HEK293T (cell line): ENCODE measurements at regions not wholly inside any gene's neighbourhood (a gene's known extent, or its start where the extent isn't known, plus 50 kb on each side); places are given as distances from the start of the nearest gene placed in this dataset.
"Not testable (repeated sequence)": the region's sequence is repeated elsewhere in the genome, so short reads cannot be mapped to it uniquely, and the experiment has no call there.

Source experiments
- CTBP1 ChIP-seq: fragments of 450-650 bp; IDR thresholded peaks from 2 replicates; pipeline ENCODE4 v1.6.1; 2016; ENCODE audit warnings: borderline replicate concordance
- ELF4 ChIP-seq: fragments of 450-650 bp; IDR thresholded peaks from 2 replicates; pipeline ENCODE4 v1.6.1; 2017; ENCODE audit warnings: antibody characterized with exemption
- FOXM1 ChIP-seq: fragments of 450-650 bp; IDR thresholded peaks from 2 replicates; pipeline ENCODE4 v1.6.1; 2017; ENCODE audit warnings: mild to moderate bottlenecking, borderline replicate concordance
- SP1 ChIP-seq: fragments of 450-650 bp; IDR thresholded peaks from 2 replicates; pipeline ENCODE4 v1.6.1; 2017
- TARDBP ChIP-seq: fragments of 450-650 bp; IDR thresholded peaks from 2 replicates; pipeline ENCODE4 v1.6.1; 2016
- ZNF384 ChIP-seq: fragments of 450-650 bp; IDR thresholded peaks from 2 replicates; pipeline ENCODE4 v1.6.1; 2016

DNA sequence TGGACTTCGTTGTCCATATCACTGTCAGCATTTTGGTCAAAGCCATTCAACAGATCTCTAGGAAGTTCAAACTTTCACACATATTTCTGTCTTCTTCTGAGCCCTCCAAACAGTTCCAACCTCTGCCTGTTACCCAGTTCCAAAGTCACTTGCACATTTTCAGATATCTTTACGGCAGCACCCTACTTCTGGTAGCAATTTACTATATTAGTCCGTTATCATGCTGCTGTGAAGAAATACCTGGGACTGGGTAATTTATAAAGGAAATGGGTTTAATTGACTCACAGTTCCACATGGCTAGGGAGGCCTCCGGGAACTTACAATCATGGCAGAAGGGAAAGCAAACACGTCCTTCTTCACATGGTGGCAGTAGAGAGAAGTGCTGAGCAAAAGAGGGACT is 60.6 kb upstream of the HGFAC start:
- TF ChIP-seq ZNF384, FOXM1, ELF4, CTBP1, TARDBP, SP1: not testable (repeated sequence)
